IPS DF 4.7 (cell line): ENCODE measurements at regions not wholly inside any gene's neighbourhood (a gene's known extent, or its start where the extent isn't known, plus 50 kb on each side); places are given as distances from the start of the nearest gene placed in this dataset.
"Not testable (repeated sequence)": the region's sequence is repeated elsewhere in the genome, so short reads cannot be mapped to it uniquely, and the experiment has no call there.

Experiments used
- DNase-seq: peaks from one replicate; pipeline ENCODE4 v3.0.0-alpha.2; 2013; ENCODE audit warnings: low spot score; ENCODE audit errors: extremely low read depth

- DNase-seq = no peak
Measured at GRCh38 chr7:49479441-49479840, 294.0 kb upstream of the VWC2 start.

GRCh38 chr7:49479936-49480544 lies 293.4 kb upstream of the VWC2 start:
- no peak for DNase-seq

GRCh38 chr7:49481075-49481474 lies 292.4 kb upstream of the VWC2 start:
- DNase-seq = no peak

GRCh38 chr7:49483142-49483541 lies 290.3 kb upstream of the VWC2 start:
- no peak for DNase-seq

GRCh38 chr7:49486974-49487829 lies 286.2 kb upstream of the VWC2 start:
- DNase-seq = no peak

GRCh38 chr7:49487830-49488140 lies 285.7 kb upstream of the VWC2 start:
- no peak for DNase-seq

- no peak for DNase-seq
Measured at GRCh38 chr7:49488573-49488972, 284.9 kb upstream of the VWC2 start.

- no peak for DNase-seq
Measured at GRCh38 chr7:49497471-49497870, 276.0 kb upstream of the VWC2 start.

- DNase-seq = no peak
Measured at GRCh38 chr7:49500741-49501140, 272.7 kb upstream of the VWC2 start.

- not testable (repeated sequence) for DNase-seq
Measured at GRCh38 chr7:49507206-49507605, 266.2 kb upstream of the VWC2 start.

GRCh38 chr7:49513911-49514310 lies 259.5 kb upstream of the VWC2 start:
- DNase-seq = no peak

- no peak for DNase-seq
Measured at GRCh38 chr7:49520951-49521350, 252.5 kb upstream of the VWC2 start.

- no peak for DNase-seq
Measured at GRCh38 chr7:49522111-49522510, 251.3 kb upstream of the VWC2 start.

GRCh38 chr7:49523870-49524269 lies 249.6 kb upstream of the VWC2 start:
- no peak for DNase-seq

GRCh38 chr7:49527182-49527581 lies 246.3 kb upstream of the VWC2 start:
- no peak for DNase-seq

GRCh38 chr7:49530481-49530880 lies 243.0 kb upstream of the VWC2 start:
- DNase-seq = no peak

GRCh38 chr7:49563693-49564378 lies 209.6 kb upstream of the VWC2 start:
- no peak for DNase-seq

- no peak for DNase-seq
Measured at GRCh38 chr7:49564379-49564714, 209.1 kb upstream of the VWC2 start.

GRCh38 chr7:49577576-49577975 lies 195.9 kb upstream of the VWC2 start:
- no peak for DNase-seq

- no peak for DNase-seq
Measured at GRCh38 chr7:49579408-49579807, 194.0 kb upstream of the VWC2 start.

- DNase-seq = no peak
Measured at GRCh38 chr7:49580000-49580399, 193.4 kb upstream of the VWC2 start.

GRCh38 chr7:49580761-49581160 lies 192.7 kb upstream of the VWC2 start:
- DNase-seq = no peak

GRCh38 chr7:49583440-49583839 lies 190.0 kb upstream of the VWC2 start:
- DNase-seq = no peak
